Stimulated activated naive CD8-positive, alpha-beta T cell treated with anti-CD3 and anti-CD28 coated beads, Interleukin-15, Interleukin-2, amounts not matched to agents 100 U/mL and 50 U/mL, for 24 hours (primary cell): ENCODE measurements at regions not wholly inside any gene's neighbourhood (a gene's known extent, or its start where the extent isn't known, plus 50 kb on each side); places are given as distances from the start of the nearest gene placed in this dataset.

Source experiments
- ATAC-seq: fragments of 150-1000 bp; cut with Tn5 transposase; one replicate; pipeline ENCODE4 v1.10.0; 2021
- DNase-seq: peaks from one replicate; pipeline ENCODE4 v3.0.0; 2021

DNA sequence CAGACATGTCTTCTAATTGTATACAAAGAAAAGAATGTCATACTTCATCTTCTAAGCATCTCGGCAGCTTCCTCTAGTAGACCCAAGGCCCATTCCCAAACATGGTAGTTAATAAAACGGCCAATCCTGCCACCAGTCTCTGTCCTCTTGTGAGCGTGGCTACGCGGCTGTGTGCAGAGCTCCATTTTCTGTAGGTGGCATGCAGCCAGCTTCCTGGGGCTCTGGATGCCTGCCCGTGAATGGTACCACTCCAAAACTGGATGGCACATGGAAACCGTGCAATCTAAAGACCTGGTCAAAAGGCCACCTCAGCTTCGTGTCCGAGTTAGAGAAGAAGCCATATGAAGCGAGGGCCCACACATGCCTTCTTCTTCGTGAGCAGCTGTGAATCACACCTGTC, 110.7 kb downstream of the SIPA1L2 start:
- DNase-seq, result no peak
- no peak for ATAC-seq

DNA sequence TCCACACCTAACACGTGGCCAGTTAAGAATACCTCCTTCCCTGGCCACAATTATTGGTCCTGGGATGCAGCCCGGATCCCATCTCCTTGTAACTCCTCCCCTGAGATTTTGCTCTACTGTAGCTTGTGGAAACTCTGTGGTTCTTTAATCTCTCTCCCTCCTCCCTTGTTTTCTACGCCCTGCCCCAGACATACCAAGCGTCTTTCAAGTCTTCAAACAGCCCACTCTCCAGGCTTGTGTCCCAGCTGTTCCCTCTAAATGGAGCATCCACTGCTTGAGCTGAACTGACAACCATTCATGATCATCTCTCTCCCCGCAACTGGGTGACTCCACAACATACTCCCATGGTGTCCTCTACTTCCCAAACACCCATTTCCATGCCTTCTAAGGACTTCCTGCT, 111.6 kb downstream of the SIPA1L2 start:
- ATAC-seq (no peak), DNase-seq (no peak)

DNA sequence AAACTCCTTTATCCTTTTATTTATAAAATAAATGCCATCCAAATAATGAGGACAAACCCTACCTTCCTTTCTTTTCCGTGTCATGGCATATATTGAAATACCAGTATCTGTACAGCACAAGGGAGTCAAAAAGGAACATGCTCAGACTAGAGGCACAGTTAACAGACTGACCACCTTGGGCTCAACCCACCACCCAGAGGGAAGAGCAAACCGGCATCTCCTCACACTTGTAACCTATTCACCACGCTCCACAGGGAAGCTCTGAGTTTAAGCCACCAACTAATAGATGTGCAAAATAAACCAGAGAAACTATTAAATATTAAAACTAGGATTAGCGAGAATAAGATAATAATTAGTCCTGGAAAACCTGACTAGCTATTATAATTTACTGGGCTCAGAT, 112.7 kb downstream of the SIPA1L2 start:
- ATAC-seq (no peak), DNase-seq (no peak)

DNA sequence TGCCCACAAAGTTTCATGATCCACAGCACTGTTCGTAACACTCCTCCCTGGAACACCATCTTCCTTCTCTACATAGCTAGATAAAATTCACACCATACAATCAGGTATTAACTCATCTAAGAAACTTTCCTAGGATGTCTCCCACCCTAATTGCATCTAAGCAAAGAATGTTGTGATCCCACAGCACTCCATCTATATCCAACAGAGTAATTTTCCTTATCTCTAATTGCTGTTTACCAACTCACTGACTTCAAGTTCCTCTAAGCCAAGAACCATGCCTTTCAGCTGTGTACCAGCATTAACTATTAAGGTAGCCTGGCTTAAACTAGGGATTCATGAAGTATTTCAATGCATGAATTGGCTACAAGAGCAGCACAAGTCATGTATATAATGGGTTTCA, 114.2 kb downstream of the SIPA1L2 start:
- DNase-seq, result no peak
- no peak for ATAC-seq

DNA sequence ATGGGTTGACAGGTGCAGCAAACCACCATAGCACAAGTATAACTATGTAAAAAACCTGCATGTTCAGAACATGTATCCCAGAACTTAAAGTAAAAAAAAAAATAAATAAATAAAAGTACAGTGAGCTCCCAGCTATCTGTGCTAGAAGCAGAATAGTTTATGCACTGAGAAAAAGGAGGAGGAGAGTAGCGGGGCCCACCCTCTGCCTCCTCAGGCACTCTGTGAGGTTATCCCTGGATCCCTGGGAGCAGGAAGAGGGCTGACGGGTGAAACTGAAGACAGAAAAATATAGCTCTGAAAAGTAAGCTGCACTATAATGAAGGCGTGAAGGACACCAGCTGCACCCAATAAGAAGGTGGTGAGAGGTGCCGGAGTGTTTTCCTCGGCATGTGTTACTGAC, 117.2 kb downstream of the SIPA1L2 start:
- ATAC-seq, result no peak
- no peak for DNase-seq

DNA sequence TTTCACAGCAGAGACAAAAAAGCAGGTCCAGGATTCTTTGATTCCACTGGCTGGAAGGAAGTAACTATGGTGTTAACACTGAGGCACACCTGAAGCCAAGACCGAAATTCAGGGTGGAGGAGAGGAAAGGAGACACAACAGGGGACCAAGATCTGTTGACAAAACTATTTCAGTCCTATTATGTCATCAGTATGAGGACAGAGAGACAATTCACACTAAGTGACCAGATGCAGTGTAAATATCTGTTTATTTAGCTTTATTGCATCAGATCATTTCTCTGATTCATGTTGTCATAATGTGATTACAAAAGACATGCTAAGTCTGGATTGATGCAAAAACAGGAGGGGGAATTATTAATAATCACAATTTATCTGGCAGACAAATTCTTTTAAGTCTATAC, 118.8 kb downstream of the SIPA1L2 start:
- ATAC-seq (no peak), DNase-seq (no peak)

DNA sequence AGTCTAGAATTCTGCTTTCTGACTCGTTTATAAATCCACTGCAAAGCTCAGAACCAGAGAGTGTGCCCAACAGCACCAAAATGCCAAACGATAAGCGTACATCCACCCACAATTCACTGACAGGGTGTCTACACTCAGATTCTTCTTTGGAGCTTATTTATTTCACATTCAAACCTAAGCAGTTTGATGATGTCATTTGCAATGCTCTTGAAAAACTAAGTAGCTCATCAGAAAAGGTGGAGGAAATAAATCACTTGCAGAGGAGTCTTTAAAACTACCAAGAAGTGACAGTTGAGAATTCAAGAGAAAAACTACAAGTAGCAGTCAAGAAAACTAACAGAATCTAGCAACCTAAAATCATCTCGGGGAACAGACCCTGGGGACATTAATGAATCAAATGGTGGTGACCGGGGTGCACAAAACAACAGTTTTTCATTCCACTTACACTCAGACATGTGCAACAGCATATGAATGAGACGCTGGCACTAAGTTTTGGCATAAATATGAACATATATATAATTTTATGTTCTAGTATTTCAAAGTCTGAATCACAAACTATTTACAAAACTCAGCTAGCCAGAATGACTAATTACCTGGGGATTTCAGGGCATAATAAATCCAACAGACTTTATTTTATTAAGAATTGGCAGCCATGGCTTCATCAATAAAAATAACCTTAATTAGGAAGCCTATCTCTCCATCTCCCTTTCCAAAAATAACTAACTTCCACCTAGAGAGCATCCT, 119.4 kb downstream of the SIPA1L2 start:
- ATAC-seq (no peak), DNase-seq (no peak)

DNA sequence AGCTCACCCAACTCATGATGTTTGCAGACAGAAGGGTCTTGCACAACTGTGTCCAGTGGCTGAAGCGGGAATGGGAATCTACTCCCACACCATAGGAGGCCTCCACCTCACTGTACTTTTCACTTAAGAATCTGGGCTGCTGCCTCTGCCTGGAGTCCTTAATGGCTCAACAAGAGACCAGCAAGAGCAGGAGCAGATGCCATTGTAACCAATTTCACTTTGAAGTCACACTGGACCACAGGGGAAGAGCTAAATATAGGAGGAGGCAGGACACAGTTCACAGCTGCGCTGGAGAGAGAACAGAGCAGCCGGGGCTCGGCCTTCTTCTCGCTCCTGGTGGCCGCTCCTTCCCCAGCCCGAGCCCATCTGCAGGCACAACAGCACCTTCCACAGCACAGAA, 120.4 kb downstream of the SIPA1L2 start:
- no peak for DNase-seq
- ATAC-seq, result no peak

DNA sequence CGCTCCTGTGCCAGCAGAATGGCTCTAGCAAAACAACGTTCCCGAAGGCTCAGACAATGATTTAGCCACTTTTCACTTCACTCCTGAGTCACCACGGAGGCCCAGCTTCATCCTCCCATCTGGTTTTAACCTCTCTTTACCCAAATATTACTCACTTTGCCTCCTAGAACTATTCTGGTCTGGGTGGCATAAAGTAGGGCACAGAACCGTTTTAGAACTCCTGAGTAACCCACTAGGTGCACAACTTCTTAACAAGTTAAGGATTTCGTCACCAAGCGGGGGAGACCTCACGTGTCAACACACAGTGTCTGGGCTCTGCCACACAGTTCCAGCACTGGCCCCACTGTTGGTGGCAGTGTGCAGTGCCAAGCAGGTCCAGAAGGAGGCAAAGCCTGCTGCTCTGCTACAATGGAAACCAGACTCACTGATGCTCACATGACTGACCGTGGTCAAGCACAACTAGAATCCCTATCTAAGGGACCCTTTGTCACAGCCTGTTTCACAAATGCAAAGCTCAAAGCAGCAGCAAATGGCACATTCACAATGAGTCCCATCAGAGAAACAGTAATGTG, 121.7 kb downstream of the SIPA1L2 start:
- DNase-seq (no peak), ATAC-seq (no peak)

DNA sequence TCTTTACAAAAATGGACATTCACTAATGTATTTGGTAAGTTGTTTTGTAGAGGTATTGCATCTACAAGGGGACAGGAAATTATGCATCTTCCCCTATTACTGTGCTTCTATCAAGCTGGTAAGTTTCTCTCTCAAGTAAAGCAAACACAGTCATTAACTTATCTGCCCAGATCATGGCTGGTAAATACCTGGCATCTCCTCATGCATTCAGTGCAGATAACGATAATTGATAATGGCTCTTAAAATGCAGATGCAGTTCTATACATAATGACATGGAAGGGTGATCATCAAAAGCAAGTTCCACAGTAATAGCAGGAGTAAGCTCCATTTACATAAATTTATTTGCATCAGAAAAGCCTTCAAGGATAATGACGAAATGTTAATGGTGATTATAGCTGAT, 122.4 kb downstream of the SIPA1L2 start:
- ATAC-seq (no peak), DNase-seq (no peak)

DNA sequence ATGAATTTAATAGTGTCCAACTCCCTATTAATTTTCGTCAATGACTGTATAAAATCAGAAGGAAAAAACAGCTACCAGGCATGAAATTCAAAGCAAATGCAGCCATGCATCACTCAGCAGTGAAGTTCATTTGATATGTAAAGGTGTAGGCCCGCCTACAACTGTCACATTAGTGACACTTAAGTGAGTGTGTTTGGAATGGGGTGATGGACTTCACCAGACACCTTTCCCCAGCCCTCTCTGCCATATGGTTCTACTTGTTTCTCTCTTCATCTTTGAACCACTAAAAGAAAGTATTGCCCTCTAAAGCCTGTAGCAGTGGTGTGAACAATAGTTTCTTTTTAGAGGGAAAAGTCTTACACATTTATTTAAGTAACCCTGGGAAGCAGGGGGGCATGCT, 124.0 kb downstream of the SIPA1L2 start:
- DNase-seq (no peak), ATAC-seq (no peak)

DNA sequence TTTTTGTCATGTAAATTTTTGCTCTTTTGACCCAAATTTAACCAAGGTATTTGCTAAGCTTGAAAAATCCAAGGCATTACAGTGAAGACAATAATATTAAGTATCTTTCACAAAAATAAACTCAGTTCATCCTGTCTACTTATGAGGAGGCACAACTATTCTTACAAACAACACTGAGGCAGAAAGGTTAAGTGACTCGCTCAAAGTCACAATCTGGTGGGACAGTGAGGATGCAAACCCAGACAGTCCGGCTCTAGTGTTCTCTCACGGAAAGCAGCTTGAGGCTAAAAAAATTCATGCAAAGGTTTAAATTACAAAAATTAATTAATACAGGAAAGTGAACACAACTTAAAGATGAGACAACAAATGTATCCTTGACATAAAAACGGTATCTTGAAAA, 125.3 kb downstream of the SIPA1L2 start:
- DNase-seq (no peak), ATAC-seq (no peak)

DNA sequence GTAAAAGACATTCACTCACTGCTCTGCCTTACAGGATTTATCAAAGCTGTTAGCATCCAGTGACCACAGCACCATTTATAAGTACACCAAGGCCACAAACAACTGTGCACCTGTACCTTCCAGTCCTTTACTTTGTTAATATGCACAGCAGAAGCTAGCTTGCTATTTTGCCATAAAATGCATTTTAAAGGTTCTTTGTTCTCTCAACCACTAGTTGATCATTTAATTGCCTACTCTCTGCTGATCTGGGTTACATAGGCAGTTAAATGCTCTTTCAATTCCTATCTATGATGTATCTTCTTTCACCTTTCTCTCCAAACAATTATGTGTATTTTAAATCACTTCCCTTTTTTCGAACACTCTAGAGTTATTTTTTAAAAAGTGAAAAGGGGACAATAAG, 126.4 kb downstream of the SIPA1L2 start:
- no peak for ATAC-seq
- DNase-seq, result no peak

DNA sequence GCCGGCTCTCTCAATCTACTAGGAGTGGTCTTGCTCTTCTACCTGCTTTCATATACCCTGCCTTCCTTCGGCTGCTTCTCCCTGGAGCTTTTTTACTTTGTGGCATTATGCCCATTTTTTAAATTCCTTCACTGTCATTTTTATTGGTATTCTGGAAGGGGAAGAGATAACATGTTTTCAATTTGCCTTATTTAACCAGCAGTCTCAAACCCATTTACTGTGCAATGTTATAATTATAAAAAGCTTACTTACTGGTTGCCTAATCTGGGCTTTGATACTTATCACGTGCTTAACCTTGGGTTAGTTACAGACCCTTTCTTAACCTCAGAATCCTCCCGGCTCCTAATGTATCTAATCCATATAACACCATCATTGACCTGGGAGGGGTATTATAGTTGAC, 128.1 kb downstream of the SIPA1L2 start:
- DNase-seq (no peak), ATAC-seq (no peak)

DNA sequence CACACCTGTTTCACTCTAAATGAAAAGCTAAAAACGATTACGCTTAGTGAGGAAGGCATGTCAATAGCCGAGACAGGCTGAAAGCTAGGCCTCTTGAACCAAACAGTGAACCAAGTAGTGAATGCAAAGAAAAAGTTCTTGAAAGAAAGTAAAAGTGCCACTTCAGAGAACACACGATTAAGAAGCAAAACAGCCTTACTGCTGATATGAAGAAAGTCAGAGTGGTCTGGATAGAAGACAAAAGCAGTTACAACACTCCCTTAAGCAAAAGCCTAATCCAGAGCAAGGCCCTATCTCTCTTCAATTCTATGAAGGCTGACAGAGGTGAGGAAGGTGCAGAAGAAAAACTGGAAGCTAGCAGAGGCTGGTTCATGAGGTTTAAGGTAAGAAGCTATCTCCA, 130.7 kb downstream of the SIPA1L2 start:
- ATAC-seq, result no peak
- DNase-seq, result no peak

DNA sequence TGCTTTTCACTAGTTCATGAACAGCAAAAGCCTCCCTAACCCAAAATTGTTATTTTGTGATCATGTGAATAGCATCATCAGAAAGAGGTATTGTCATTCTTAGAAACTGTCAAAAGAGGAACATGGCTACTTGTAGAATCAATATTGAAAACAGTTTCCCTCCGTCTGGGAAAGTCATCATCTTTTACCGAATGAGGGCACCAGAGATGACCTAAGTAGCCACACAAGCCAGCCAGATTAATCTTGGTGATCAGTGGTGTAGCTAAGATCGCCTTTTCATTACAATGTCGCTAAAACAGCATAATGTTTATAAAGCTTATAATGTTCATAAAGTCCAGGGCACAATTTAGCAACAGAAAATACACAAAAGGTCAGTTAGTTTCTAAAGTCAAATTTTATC, 136.1 kb downstream of the SIPA1L2 start:
- ATAC-seq (no peak), DNase-seq (no peak)

DNA sequence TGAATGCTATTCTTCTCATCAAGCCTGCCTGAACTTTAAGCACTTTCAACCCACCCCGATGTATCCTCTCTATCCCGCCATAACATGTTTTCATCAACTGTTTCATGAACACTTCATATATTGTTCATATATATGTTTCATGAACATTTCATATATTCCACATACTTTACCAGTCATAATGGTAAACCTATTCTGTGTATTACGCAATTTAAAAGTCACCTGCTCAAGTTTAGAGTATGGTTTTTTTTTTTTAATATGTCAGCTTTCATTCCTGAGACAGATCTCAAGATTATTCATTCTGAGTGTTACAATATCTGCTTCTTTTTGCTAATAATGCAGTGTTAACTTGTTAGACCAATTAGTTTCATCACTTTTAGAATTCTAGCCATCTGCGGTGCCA, 140.7 kb downstream of the SIPA1L2 start:
- no peak for ATAC-seq
- no peak for DNase-seq

DNA sequence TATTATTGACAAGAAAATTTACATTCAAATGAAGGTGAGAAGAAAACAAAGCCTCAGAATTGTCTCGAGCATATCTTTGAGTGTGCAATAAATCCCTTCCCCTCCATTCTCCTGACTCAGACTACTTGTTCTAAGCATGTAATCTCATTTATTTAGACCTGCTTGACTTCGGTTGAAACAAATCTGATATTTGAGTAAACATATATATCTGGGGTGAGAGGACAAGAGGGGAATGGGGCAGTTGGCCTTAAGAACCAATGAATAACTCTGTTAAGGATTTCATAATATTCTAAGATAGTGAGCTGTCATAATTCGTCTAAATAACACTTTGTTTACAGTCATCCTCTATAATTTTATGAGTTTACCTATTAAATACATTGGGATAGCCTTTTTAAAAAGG, 142.7 kb downstream of the SIPA1L2 start:
- ATAC-seq (no peak), DNase-seq (no peak)

DNA sequence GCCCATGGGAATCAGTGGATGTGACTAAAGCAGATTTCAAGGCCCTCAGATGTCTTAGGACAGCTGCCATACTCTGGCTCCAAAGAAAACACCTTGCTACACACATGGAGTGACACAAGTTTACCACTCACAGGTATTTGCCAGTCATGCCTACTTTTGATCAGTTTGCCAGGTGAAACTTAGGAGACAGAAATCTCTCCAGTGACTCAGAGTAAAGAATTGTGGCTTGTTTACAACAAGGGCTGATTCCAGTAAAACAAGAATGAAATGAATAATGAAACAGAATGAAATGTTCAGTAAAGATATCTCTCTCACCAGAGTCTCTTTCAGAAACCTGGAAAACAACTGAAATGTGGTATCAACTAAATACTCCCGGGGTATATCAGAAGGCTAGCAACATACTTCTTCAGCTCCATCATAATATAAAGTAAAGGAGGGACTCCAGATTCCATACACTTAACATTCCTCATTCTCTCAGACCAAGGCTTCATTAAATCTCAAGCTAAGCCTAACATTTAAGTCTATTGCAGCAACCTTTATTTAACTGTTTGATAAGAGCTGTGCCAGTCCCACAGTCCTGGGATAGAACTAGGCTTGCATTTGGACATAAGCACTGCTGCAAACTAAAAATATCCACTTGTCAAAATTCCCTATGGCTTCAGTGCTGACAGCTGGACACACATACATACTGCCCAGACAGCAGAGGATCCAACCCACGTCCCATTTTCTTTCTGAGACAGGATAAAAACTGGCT, 143.3 kb downstream of the SIPA1L2 start:
- ATAC-seq (no peak), DNase-seq (no peak)

DNA sequence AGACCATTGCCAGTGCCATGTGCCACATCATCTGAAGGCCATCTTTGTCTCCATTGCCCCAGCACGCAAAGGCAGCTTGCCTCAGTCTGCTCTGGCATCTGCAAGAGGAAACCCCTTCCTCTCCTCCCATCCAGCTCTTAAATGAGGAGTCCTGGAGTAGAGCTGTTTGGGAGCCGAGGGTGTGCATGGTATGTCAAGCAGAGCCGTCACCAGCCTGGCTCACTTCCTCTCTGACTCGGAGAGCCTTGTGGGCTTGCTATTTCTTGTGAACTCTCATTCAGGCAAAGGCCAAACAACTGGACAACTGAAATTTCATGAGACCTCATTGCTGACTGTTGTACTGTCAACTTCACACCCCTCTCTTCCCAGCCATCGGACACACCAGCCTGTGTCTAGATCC, 143.9 kb downstream of the SIPA1L2 start:
- ATAC-seq (no peak), DNase-seq (no peak)

DNA sequence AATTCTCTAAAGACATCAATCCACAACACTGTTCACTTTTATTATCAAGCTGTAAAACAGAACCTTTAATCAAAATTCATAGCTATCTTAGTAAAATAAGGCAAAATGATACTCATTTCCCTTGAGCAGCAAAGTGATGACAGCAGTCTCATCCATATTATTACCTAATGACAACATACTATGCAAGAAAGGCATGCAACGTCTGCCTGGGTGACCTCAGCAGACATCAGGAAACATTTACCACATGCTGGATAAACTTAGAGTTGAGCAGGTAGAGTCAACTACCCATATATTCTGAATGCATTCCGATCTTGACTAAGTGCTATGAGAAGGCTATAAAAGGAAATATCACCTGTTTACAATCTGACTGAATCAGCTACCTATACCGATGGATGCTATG, 145.1 kb downstream of the SIPA1L2 start:
- no peak for ATAC-seq
- no peak for DNase-seq

DNA sequence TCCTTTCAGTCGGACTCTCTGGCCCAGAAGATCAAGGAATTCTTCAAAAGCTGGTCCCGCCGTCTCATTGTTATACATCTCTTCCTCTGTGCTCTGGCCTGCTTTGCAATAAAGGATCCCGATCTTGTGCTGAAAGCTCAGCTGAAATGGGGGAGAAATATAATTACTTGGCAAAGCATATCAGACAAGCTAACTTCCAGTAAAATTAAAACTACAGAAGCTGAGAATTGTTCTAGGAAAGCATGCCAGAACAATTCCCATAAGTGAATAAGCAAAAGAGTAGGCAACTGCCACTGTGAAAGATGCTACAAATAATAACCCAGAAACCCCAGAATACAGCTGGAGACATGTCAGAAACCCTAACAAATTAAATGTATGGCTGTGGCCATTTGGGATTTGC, 146.1 kb downstream of the SIPA1L2 start:
- no peak for DNase-seq
- ATAC-seq, result no peak

DNA sequence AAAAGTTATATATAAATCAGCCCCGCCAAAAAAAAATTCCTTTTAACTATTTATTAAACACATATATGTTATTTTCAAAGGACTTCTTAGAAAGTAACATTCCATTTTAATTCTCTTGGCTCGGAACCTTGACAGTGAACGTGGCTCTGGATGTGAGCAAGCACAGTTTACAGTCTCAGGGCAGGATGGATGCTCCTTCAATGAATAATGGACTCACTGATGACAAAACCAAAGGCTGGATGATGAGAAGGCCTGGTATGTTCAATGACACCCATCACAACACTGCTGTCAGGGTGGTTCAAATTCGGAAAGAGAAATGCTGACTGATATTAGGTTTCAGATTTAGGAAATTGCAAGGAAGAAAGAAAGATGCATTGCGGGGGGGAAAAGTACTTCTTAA, 148.8 kb downstream of the SIPA1L2 start:
- DNase-seq, result no peak
- ATAC-seq, result no peak

DNA sequence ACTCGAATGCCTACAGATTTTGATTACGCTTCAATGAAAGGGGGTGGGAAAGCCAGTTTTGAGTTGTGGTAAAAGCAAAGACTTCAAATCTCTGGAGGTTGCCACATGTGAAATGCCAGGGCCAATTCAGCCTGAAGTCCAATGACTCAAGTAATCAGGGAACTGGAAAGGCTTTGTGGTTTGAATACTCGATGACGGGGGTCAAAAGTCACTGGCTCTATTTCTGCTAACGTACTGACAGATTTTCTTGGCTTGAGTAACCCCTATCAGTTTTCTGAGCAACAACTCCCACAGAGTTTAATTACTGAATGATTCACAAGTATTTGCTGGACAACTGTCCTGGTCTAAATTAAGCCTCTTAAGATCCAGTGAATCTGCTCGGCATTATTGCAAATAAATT, 152.2 kb downstream of the SIPA1L2 start:
- DNase-seq, result no peak
- ATAC-seq, result no peak
